Stomach (tissue), 8 donors: ENCODE measurements at regions not wholly inside any gene's neighbourhood (a gene's known extent, or its start where the extent isn't known, plus 50 kb on each side); places are given as distances from the start of the nearest gene placed in this dataset.

Experiments
- DNase-seq, 2 donors: peaks; one replicate each; pipeline versions ENCODE4 v3.0.0 to v3.0.0-alpha.2; 2013 to 2019
- H3K27ac ChIP-seq, 5 donors: fragments of 200-600 bp in 4 of 5; sonication (generic) in 4 of 5; one replicate each; pipeline ENCODE4 v1.5.1; 2013 to 2019; ENCODE audit warnings: mild to moderate bottlenecking in 1 of 5, moderate library complexity in 1 of 5
- H3K27me3 ChIP-seq, 3 donors: fragments of 200-600 bp; sonication (generic); one replicate each; pipeline ENCODE4 v1.5.1; 2017 to 2019; ENCODE audit warnings: mixed run types in 1 of 3
- H3K36me3 ChIP-seq, 4 donors: fragments of 200-600 bp; sonication (generic); 1 replicate in 3 of 4; 2 replicates in 1 of 4; pipeline ENCODE4 v1.5.1; 2016 to 2019
- H3K4me1 ChIP-seq, 4 donors: fragments of 200-600 bp; sonication (generic); one replicate each; pipeline ENCODE4 v1.5.1; 2016 to 2019
- H3K4me3 ChIP-seq, 4 donors: fragments of 200-600 bp; sonication (generic) in 3 of 4; one replicate each; pipeline ENCODE4 v1.5.1; 2016 to 2019; ENCODE audit warnings: mild to moderate bottlenecking in 1 of 4
- H3K9me3 ChIP-seq, 4 donors: fragments of 200-600 bp; sonication (generic); one replicate each; pipeline ENCODE4 v1.5.1; 2016 to 2019
- EP300 ChIP-seq: sonication (generic); formaldehyde crosslinking; IDR thresholded peaks from one replicate; pipeline ENCODE4 v1.6.1; 2017; ENCODE audit warnings: antibody characterized with exemption
- POLR2A ChIP-seq, 4 donors: fragments of 450-650 bp; IDR thresholded peaks; one replicate each; pipeline ENCODE4 v1.6.1; 2016; ENCODE audit warnings: antibody characterized with exemption in 4 of 4, control low read depth in 2 of 4, mild to moderate bottlenecking in 1 of 4, moderate library complexity in 1 of 4
- POLR2AphosphoS5 ChIP-seq, 3 donors: sonication (generic); formaldehyde crosslinking; IDR thresholded peaks; one replicate each; pipeline ENCODE4 v1.6.1; 2016; ENCODE audit warnings: antibody characterized with exemption in 3 of 3
- WGBS, 5 donors: extraction: QIAGEN DNeasy Blood & Tissue Kit in 3 of 5; methylation state at CpG; one replicate each; pipeline versions ENCODE4 v1.1.5 to v1.1.7; 2013 to 2018; 5-methylcytosine and 5-hydroxymethylcytosine counted together
- intact Hi-C: fragments of 100-400 bp; cut with DNase I; formaldehyde crosslinking; loops from one replicate; pipeline ENCODE4 v1.15.1; 2023; ENCODE audit warnings: low total_unique reads
- TF ChIP-seq, protein P1 (sequence below), 7 experiments: fragments of 450-650 bp in 4 of 7; fragments of 200-600 bp in 3 of 7; sonication (generic) in 3 of 7; IDR thresholded peaks; one replicate each; pipeline ENCODE4 v1.5.1; 2016 to 2019; ENCODE audit warnings: antibody characterized with exemption in 7 of 7, control low read depth in 2 of 7, mild to moderate bottlenecking in 1 of 7
- donor health status: healthy with polysubstance abuse.
- donor health status: Bipolar disorder and iron deficiency.
- donor health status: healthy.

DNA sequence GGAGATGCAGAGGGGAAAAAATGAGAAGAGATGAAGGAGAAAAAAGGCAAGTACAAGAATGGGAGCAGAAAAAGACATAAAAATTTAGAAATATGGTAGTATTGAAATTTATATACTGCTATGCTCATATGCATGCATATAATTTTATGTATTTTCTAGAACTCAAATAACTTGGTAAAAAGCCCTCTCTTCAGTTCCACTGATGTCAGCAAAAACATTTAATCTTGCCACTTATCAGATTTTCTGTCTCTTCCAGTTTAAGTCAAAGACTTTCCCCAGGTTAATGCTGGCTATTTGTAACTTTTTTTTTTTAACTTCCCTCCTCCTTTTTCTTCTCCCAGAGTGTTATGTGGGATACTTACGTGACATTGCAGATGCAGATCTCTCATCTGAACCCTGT is 617.5 kb upstream of the CPEB2 start:
- intact Hi-C loops = no loop called here
- 87 to 96% (median 89%) methylated on average over 1 of the region's 1 CpG for WGBS, 5 donors
- no peaks in the 10 kb centered on the region for H3K9me3 ChIP-seq
- no peaks in the 10 kb centered on the region for H3K4me1 ChIP-seq
- H3K27ac ChIP-seq = no peak overlapping the region
- TF ChIP-seq EP300 = no peak
- TF ChIP-seq, protein P1, sequence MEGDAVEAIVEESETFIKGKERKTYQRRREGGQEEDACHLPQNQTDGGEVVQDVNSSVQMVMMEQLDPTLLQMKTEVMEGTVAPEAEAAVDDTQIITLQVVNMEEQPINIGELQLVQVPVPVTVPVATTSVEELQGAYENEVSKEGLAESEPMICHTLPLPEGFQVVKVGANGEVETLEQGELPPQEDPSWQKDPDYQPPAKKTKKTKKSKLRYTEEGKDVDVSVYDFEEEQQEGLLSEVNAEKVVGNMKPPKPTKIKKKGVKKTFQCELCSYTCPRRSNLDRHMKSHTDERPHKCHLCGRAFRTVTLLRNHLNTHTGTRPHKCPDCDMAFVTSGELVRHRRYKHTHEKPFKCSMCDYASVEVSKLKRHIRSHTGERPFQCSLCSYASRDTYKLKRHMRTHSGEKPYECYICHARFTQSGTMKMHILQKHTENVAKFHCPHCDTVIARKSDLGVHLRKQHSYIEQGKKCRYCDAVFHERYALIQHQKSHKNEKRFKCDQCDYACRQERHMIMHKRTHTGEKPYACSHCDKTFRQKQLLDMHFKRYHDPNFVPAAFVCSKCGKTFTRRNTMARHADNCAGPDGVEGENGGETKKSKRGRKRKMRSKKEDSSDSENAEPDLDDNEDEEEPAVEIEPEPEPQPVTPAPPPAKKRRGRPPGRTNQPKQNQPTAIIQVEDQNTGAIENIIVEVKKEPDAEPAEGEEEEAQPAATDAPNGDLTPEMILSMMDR (IDR thresholded peaks at IDR 0.05) = no peak
- H3K4me3 ChIP-seq = no peak overlapping the region
- no peaks in the 10 kb centered on the region for H3K36me3 ChIP-seq
- H3K27me3 ChIP-seq = no peaks in the 10 kb centered on the region
- no peak for DNase-seq

DNA sequence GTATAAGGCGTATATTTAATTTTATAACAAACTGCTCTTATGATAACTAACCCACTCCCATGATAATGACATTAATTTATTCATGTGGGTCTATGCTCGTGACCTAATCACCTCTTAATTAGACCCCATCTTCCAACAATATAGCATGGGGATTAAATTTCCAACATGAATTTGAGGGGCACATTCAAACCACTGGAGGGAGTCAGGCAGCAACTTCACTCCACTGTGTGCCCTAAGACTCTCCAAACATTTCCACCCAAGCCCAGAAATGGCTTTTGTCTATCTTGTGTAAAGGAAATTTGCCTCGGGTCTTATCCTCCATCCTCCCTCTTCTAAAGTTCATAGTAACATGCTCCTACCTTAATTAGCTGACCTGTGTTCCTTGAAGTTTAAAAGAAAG is 616.1 kb upstream of the CPEB2 start:
- Histone ChIP-seq H3K27ac (no peak overlapping the region), H3K36me3 (no peaks in the 10 kb centered on the region), H3K4me1 (no peaks in the 10 kb centered on the region), H3K9me3 (no peaks in the 10 kb centered on the region), H3K27me3 (no peaks in the 10 kb centered on the region), H3K4me3 (no peak overlapping the region)
- intact Hi-C loops = no loop called here
- WGBS, 5 donors = 71 to 75% (median 73%) methylated on average over 3 of the region's 3 CpGs
- DNase-seq = no peak
- TF ChIP-seq POLR2AphosphoS5 (IDR thresholded peaks at IDR 0.05) (no peak), POLR2A (IDR thresholded peaks at IDR 0.05) (no peak), EP300 (no peak)
- TF ChIP-seq, protein P1 (IDR thresholded peaks at IDR 0.05) = no peak

DNA sequence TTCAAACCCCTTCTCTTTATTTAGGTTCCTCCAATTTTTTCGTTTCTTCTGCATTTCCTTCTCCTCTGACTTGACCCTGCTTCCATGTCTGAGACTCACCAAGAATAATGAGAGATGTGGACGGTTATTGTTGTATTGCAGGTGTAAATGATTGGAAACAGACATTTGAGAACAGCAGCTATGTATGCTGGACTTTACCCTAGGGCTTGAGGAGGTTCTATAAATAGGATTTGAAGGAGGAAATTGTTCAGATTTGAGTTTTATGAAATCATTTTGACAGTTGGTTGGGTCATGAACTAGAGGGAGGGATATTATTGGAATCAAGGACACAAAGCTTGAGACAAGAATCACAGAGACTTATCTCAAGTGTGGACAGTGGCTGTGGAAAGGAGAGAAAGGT is 614.6 kb upstream of the CPEB2 start:
- WGBS, 5 donors = 20 to 37% (median 27%) methylated on average over 2 of the region's 2 CpGs
- no peak overlapping the region for H3K27ac ChIP-seq
- no peak for DNase-seq
- H3K36me3 ChIP-seq = no peaks in the 10 kb centered on the region
- no peaks in the 10 kb centered on the region for H3K27me3 ChIP-seq
- intact Hi-C loops = no loop called here
- H3K4me1 ChIP-seq = no peaks in the 10 kb centered on the region
- no peak overlapping the region for H3K4me3 ChIP-seq
- no peaks in the 10 kb centered on the region for H3K9me3 ChIP-seq
- TF ChIP-seq, protein P1 (IDR thresholded peaks at IDR 0.05) = no peak
- TF ChIP-seq EP300 = no peak
- TF ChIP-seq POLR2AphosphoS5 (IDR thresholded peaks at IDR 0.05) = no peak
- TF ChIP-seq POLR2A (IDR thresholded peaks at IDR 0.05) = no peak

DNA sequence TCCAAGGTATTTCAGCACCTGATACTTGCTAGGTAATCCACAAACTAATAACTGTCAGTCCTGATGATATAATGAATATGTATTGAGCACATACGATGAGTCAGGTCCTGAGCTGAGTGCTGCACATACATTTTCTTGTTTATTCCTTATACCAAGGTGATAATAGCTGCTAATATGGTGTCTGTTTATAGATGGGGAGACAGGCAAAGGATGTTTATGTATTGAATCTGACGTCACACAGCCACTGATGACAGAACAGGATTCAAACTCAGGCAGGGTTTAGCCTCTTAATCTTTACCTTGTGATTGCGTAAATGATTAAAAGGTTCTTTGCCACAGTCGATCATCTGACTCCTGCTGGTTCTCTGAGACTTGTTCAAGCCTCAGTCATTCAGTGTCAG is 609.9 kb upstream of the CPEB2 start:
- Histone ChIP-seq H3K27ac (no peak overlapping the region), H3K9me3 (no peaks in the 10 kb centered on the region), H3K27me3 (no peaks in the 10 kb centered on the region), H3K4me1 (no peaks in the 10 kb centered on the region), H3K36me3 (no peaks in the 10 kb centered on the region), H3K4me3 (no peak overlapping the region)
- DNase-seq = no peak
- intact Hi-C loops = no loop called here
- TF ChIP-seq POLR2A (IDR thresholded peaks at IDR 0.05) (no peak), POLR2AphosphoS5 (IDR thresholded peaks at IDR 0.05) (no peak), EP300 (no peak)
- TF ChIP-seq, protein P1 (IDR thresholded peaks at IDR 0.05) = no peak
- 44 to 56% (median 55%) methylated on average over 4 of the region's 4 CpGs for WGBS, 5 donors

DNA sequence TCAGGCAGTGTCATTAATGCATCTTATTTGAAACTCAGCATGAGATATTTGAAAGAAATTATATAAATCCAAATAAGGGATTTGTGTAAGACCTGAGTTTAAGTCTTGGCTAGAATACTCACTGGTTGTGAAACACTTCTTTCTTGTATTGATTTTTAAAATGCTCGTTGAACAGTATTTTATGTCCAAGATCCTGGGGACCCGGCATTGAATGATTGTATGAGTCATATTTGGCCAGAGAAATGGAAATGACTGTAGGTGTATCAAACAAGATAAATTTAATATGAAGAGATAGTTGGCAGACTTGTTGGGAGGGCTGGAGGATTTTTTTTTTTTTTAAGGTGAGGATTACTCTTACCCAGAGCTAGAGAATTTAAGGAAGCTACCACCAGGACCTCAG is 606.1 kb upstream of the CPEB2 start:
- Histone ChIP-seq H3K4me1 (no peaks in the 10 kb centered on the region), H3K27me3 (no peaks in the 10 kb centered on the region), H3K27ac (no peak overlapping the region), H3K36me3 (no peaks in the 10 kb centered on the region), H3K9me3 (no peaks in the 10 kb centered on the region), H3K4me3 (no peak overlapping the region)
- intact Hi-C loops = no loop called here
- 55 to 77% (median 72%) methylated on average over 2 of the region's 2 CpGs for WGBS, 5 donors
- DNase-seq = no peak
- TF ChIP-seq EP300 (no peak), POLR2A (IDR thresholded peaks at IDR 0.05) (no peak), POLR2AphosphoS5 (IDR thresholded peaks at IDR 0.05) (no peak)
